D341Med (cell line): ENCODE measurements at regions not wholly inside any gene's neighbourhood (a gene's known extent, or its start where the extent isn't known, plus 50 kb on each side); places are given as distances from the start of the nearest gene placed in this dataset.

Source experiments
- DNase-seq: peaks from one replicate; pipeline ENCODE4 v3.0.0; 2012; ENCODE audit warnings: low spot score

DNA sequence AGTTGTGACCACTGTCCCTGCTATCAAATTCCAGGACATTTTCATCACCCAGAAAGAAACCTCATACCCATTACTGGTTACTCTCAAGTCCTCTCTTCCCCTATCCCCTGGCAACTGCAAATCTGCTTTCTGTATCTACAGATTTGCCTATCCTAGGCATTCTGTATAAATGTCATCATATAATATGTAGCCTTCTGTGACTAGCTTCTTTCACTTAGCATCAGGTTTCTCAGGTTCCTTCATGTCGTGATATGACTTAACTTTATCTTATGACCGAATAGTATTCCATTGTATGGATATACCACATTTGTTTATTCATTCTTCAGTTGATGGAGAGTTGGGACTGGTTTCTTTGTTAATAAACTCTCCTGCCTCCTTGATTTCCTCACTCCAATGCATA, 60.5 kb downstream of the PMAIP1 start:
- DNase-seq, result no peak

- DNase-seq, result no peak
These were observed 59.8 kb downstream of the PMAIP1 start for GRCh38 chr18:59959606-59960005.

GRCh38 chr18:59959073-59959472, 59.3 kb downstream of the PMAIP1 start:
- DNase-seq, result no peak

- DNase-seq, result peak; percentile 83
These were observed 58.2 kb downstream of the PMAIP1 start for GRCh38 chr18:59957957-59958356.

DNA sequence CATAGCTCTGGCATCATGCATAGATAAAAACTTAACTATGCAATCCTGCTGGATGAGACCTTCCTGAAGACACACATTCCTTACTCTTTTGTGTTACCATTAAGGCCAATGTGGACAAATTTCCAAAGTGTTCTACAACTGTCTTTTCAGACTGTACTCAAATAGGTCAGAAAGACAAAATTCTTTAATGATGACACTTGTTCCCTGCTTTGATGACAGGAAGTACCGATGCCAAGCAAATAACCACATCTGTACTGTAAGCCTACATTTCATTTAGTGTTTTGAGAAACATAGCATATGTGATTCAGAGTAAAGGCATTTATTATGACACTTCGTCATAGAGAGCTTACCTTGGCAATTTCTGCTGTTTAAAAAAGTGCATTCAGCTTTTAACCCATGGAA, 55.0 kb downstream of the PMAIP1 start:
- no peak for DNase-seq

DNA sequence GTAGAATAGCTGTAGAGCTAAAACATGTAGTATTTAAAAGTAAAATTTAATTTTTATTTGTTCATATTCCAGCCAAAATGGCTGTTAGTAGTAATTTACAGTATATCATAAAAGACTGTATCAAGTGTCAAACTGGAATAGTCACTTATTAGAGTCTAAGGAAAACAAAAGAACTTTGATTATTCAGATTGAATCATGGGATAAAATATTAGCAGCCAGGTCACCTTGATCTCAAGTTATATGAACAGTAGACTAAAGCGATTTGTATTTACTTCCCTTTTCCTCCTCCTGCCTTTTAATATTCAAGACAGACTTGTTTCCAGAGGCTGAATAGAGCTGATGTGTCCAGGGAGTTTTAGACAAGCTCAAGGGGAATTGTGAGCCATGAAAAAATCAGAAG, 54.4 kb downstream of the PMAIP1 start:
- DNase-seq, result no peak
